HCT116 (cell line): ENCODE measurements at regions not wholly inside any gene's neighbourhood (a gene's known extent, or its start where the extent isn't known, plus 50 kb on each side); places are given as distances from the start of the nearest gene placed in this dataset.

Experiments
- ATAC-seq: fragments of 200-7000 bp; cut with Tn5 transposase; 2 replicates; pipeline ENCODE4 v1.9.1; 2020; ENCODE audit warnings: mild to moderate bottlenecking, moderate library complexity
- BruUV-seq: library from RNA; stranded (reverse); fragments of 400-500 nt; replicated peaks from 2 replicates; lab custom pipeline; 2021; lab: Mats Ljungman, UMichigan
- CTCF ChIA-PET: fragments of 300-600 bp; sonication (Branson Sonifier 250); formaldehyde crosslinking; loops from one replicate; lab custom pipeline; 2021; ENCODE audit warnings: antibody characterized with exemption; lab: Charles Lee
- POLR2A ChIA-PET: fragments of 300-600, 350-600 bp; sonication (Branson Sonifier 250); formaldehyde crosslinking; loops from one replicate; lab custom pipeline; 2021; ENCODE audit warnings: antibody characterized with exemption; lab: Charles Lee
- RAD21 ChIA-PET, 2 experiments: fragments of 300-600 bp; sonication (Branson Sonifier 250); formaldehyde crosslinking; loops; one replicate each; lab custom pipeline; 2023; ENCODE audit warnings: low total read pairs in 2 of 2; ENCODE audit not compliant: uncharacterized antibody in 2 of 2, unreplicated experiment in 2 of 2, low non-redundant PET in 1 of 2; lab: Charles Lee
- DNase-seq: peaks from one replicate; pipeline ENCODE4 v3.0.0-alpha.2; 2010; ENCODE audit warnings: low read depth, low spot score
- H2AFZ ChIP-seq: fragments of 200-600 bp; shearing (Covaris generic), sonication (generic); 2 replicates; pipeline ENCODE4 v1.6.1; 2017; ENCODE audit warnings: low read depth, mixed run types, mixed read lengths, antibody characterized with exemption, low read length; ENCODE audit not compliant: poor library complexity, severe bottlenecking
- H3K27ac ChIP-seq: 2 replicates; pipeline ENCODE4 v1.5.1; 2012; ENCODE audit warnings: low read depth, low read length
- H3K27me3 ChIP-seq: fragments of 200-600 bp; sonication (generic); 2 replicates; pipeline ENCODE4 v1.6.1; 2016; ENCODE audit warnings: mixed run types, low read length, mixed read lengths; ENCODE audit not compliant: insufficient read depth
- H3K36me3 ChIP-seq, 2 experiments: fragments of 200-500 bp in 1 of 2; fragments of 200-600 bp in 1 of 2; sonication (Bioruptor generic) in 1 of 2; sonication (generic) in 1 of 2; 2 replicates each; pipeline versions ENCODE4 v1.5.1 to v1.6.1; 2014 to 2016; ENCODE audit warnings: low read length in 2 of 2, inconsistent platforms in 1 of 2, mixed read lengths in 1 of 2, mixed run types in 1 of 2; ENCODE audit not compliant: insufficient read depth in 2 of 2, control insufficient read depth in 1 of 2
- H3K4me1 ChIP-seq, 2 experiments: fragments of 200-600 bp in 1 of 2; sonication (generic) in 1 of 2; 2 replicates each; pipeline versions ENCODE4 v1.5.1 to v1.6.1; 2012 to 2017; ENCODE audit warnings: low read length in 2 of 2, inconsistent platforms in 1 of 2, mild to moderate bottlenecking in 1 of 2, mixed read lengths in 1 of 2, mixed run types in 1 of 2, moderate library complexity in 1 of 2; ENCODE audit not compliant: insufficient read depth in 2 of 2, control insufficient read depth in 1 of 2
- H3K4me2 ChIP-seq: fragments of 200-600 bp; sonication (generic); 2 replicates; pipeline ENCODE4 v1.6.1; 2017; ENCODE audit warnings: mixed run types, low read length, mixed read lengths
- H3K4me3 ChIP-seq, 2 experiments: fragments of 200-600 bp in 1 of 2; sonication (generic) in 1 of 2; replicated peaks in 1 of 2; 2 replicates each; pipeline ENCODE4 v1.5.1; 2011 to 2016; ENCODE audit warnings: low read length in 2 of 2, control low read depth in 1 of 2, low read depth in 1 of 2, mild to moderate bottlenecking in 1 of 2, mixed read lengths in 1 of 2, mixed run types in 1 of 2
- H3K79me2 ChIP-seq: fragments of 200-600 bp; sonication (generic); 2 replicates; pipeline ENCODE4 v1.6.1; 2017; ENCODE audit warnings: mild to moderate bottlenecking, mixed run types, low read length, moderate library complexity, mixed read lengths; ENCODE audit not compliant: insufficient read depth
- H3K9ac ChIP-seq: fragments of 200-600 bp; sonication (generic); 2 replicates; pipeline ENCODE4 v1.6.1; 2016; ENCODE audit warnings: low read length, mixed read lengths
- H3K9me2 ChIP-seq: fragments of 200-600 bp; sonication (generic), shearing (Covaris generic); 2 replicates; pipeline ENCODE4 v1.6.1; 2017; ENCODE audit warnings: mixed run types, mild to moderate bottlenecking, moderate library complexity; ENCODE audit not compliant: insufficient read depth
- H3K9me3 ChIP-seq, 2 experiments: fragments of 200-500 bp in 1 of 2; fragments of 200-600 bp in 1 of 2; sonication (Bioruptor generic) in 1 of 2; sonication (generic) in 1 of 2; 2 replicates each; pipeline ENCODE4 v1.6.1; 2014 to 2017; ENCODE audit warnings: low read length in 2 of 2, mixed read lengths in 2 of 2, inconsistent platforms in 1 of 2, low read depth in 1 of 2, mild to moderate bottlenecking in 1 of 2, mixed run types in 1 of 2, moderate library complexity in 1 of 2; ENCODE audit not compliant: control insufficient read depth in 1 of 2, insufficient read depth in 1 of 2
- H4K20me1 ChIP-seq: fragments of 200-600 bp; sonication (generic), shearing (Covaris generic); 2 replicates; pipeline ENCODE4 v1.6.1; 2017; ENCODE audit warnings: mixed run types, mild to moderate bottlenecking, moderate library complexity; ENCODE audit not compliant: insufficient read depth
- ATF3 ChIP-seq: IDR thresholded peaks from 2 replicates; pipeline ENCODE4 v1.6.1; 2012
- CTCF ChIP-seq, 3 experiments: fragments of 200-600 bp in 1 of 3; sonication (generic) in 1 of 3; IDR thresholded peaks in 2 of 3; conservative IDR thresholded peaks in 1 of 3; 2 replicates each; pipeline ENCODE4 v1.5.1; 2012 to 2017; ENCODE audit warnings: low read depth in 2 of 3, low read length in 2 of 3, antibody characterized with exemption in 1 of 3, borderline replicate concordance in 1 of 3, control low read depth in 1 of 3, mild to moderate bottlenecking in 1 of 3, mixed read lengths in 1 of 3, mixed run types in 1 of 3, moderate library complexity in 1 of 3; ENCODE audit not compliant: insufficient read depth in 1 of 3
- ELF1 ChIP-seq: IDR thresholded peaks from 2 replicates; pipeline ENCODE4 v1.6.1; 2012; ENCODE audit warnings: low read depth, borderline replicate concordance
- EZH2 ChIP-seq: fragments of 200-600 bp; sonication (generic); IDR thresholded peaks from 2 replicates; pipeline ENCODE4 v1.6.1; 2017; ENCODE audit warnings: antibody characterized with exemption, mixed run types
- FOSL1 ChIP-seq: IDR thresholded peaks from 2 replicates; pipeline ENCODE4 v1.6.1; 2012; ENCODE audit warnings: low read depth
- JUND ChIP-seq: IDR thresholded peaks from 2 replicates; pipeline ENCODE4 v1.6.1; 2012
- MAX ChIP-seq: IDR thresholded peaks from 2 replicates; pipeline ENCODE4 v1.6.1; 2012
- RAD21 ChIP-seq: IDR thresholded peaks from 2 replicates; pipeline ENCODE4 v1.6.1; 2012; ENCODE audit warnings: low read depth, mild to moderate bottlenecking
- REST ChIP-seq: IDR thresholded peaks from 2 replicates; pipeline ENCODE4 v1.6.1; 2012; ENCODE audit warnings: low read depth
- SP1 ChIP-seq: IDR thresholded peaks from 2 replicates; pipeline ENCODE4 v1.6.1; 2012; ENCODE audit warnings: low read depth
- SRF ChIP-seq: IDR thresholded peaks from 2 replicates; pipeline ENCODE4 v1.6.1; 2012; ENCODE audit warnings: low read depth
- YY1 ChIP-seq: IDR thresholded peaks from 2 replicates; pipeline ENCODE4 v1.6.1; 2011; ENCODE audit warnings: low read length, low read depth, moderate library complexity, mild to moderate bottlenecking; ENCODE audit not compliant: insufficient replicate concordance; ENCODE audit errors: extremely low read depth
- ZBTB33 ChIP-seq: IDR thresholded peaks from 2 replicates; pipeline ENCODE4 v1.6.1; 2011; ENCODE audit warnings: mild to moderate bottlenecking, low read length, moderate library complexity; ENCODE audit not compliant: insufficient replicate concordance; ENCODE audit errors: extremely low read depth
- ZFX ChIP-seq: fragments of 450-650 bp; IDR thresholded peaks from 2 replicates; pipeline ENCODE4 v1.6.1; 2017
- intact Hi-C: fragments of 100-400 bp; cut with micrococcal nuclease; formaldehyde crosslinking; loops from 2 replicates; pipeline ENCODE4 v1.10.0; 2022

GRCh38 chr1:73205294-73205973, 923.1 kb upstream of the NEGR1 start (continued):
- TF ChIP-seq ZBTB33 = no peak

- Histone ChIP-seq H3K79me2 (no peaks in the 10 kb centered on the region), H3K9me3 (peaks cover 0 to 9% of the 10 kb centered on the region in 2 experiments; a peak in 2 of 4 replicates), H3K36me3 (no peaks in the 10 kb centered on the region), H3K9ac (no peak overlapping the region), H3K9me2 (no peaks in the 10 kb centered on the region), H3K4me2 (no peak overlapping the region), H2AFZ (no peak overlapping the region), H3K4me1 (no peaks in the 10 kb centered on the region), H3K27me3 (no peaks in the 10 kb centered on the region), H3K27ac (no peak overlapping the region), H3K4me3 (no peak overlapping the region), H4K20me1 (no peaks in the 10 kb centered on the region)
- ChIA-PET POLR2A (no interaction called here), CTCF (no interaction called here), RAD21 (no interaction called here)
- ATAC-seq (no peak), DNase-seq (no peak)
- no peak for TF ChIP-seq REST
- no peak for TF ChIP-seq JUND
- TF ChIP-seq CTCF (IDR thresholded peaks at IDR 0.05 in 2 of 3, conservative IDR thresholded peaks at IDR 0.05 in 1 of 3; ENCODE audit: borderline replicate concordance in 1 of 3, insufficient read depth in 1 of 3, low read depth in 2 of 3, low read length in 2 of 3) = no peak
- TF ChIP-seq EZH2 = no peak
- TF ChIP-seq ZFX = no peak
- TF ChIP-seq SRF = no peak
- TF ChIP-seq RAD21 = no peak
- no peak for TF ChIP-seq SP1
- TF ChIP-seq MAX = no peak
- no peak for TF ChIP-seq ZBTB33
- TF ChIP-seq YY1 = no peak
- TF ChIP-seq ELF1 = no peak
- no peak for TF ChIP-seq ATF3
- TF ChIP-seq FOSL1 = no peak
- intact Hi-C loops = no loop called here
- no TSS peak for BruUV-seq
Observed at GRCh38 chr1:73197972-73198371, 915.6 kb upstream of the NEGR1 start.
